CD8-positive, alpha-beta memory T cell (primary cell): ENCODE measurements at regions not wholly inside any gene's neighbourhood (a gene's known extent, or its start where the extent isn't known, plus 50 kb on each side); places are given as distances from the start of the nearest gene placed in this dataset.

Experiments used
- CTCF ChIA-PET: fragments of 350-600 bp; sonication (Branson Sonifier 250); formaldehyde crosslinking; loops from one replicate; lab custom pipeline; 2021; ENCODE audit warnings: antibody characterized with exemption; lab: Charles Lee
- POLR2A ChIA-PET: fragments of 350-600 bp; sonication (Branson Sonifier 250); formaldehyde crosslinking; loops from one replicate; lab custom pipeline; 2021; ENCODE audit warnings: antibody characterized with exemption; lab: Charles Lee
- DNase-seq, 5 donors: peaks; one replicate each; pipeline versions ENCODE4 v3.0.0 to v3.0.0-alpha.2; 2020 to 2022; ENCODE audit warnings: mixed read lengths in 1 of 5
- H3K27ac ChIP-seq: one replicate; pipeline ENCODE4 v1.7.0; 2013; ENCODE audit warnings: low read depth, mild to moderate bottlenecking, low read length, moderate library complexity
- H3K27me3 ChIP-seq: 2 replicates; pipeline ENCODE4 v1.7.0; 2013; ENCODE audit warnings: low read length, mild to moderate bottlenecking; ENCODE audit not compliant: insufficient read depth, poor library complexity, severe bottlenecking
- H3K36me3 ChIP-seq: 2 replicates; pipeline ENCODE4 v1.7.0; 2013; ENCODE audit warnings: mild to moderate bottlenecking, low read length, moderate library complexity; ENCODE audit not compliant: insufficient read depth
- H3K4me1 ChIP-seq: 2 replicates; pipeline ENCODE4 v1.7.0; 2013; ENCODE audit warnings: mild to moderate bottlenecking, low read length, moderate library complexity; ENCODE audit not compliant: insufficient read depth
- H3K4me3 ChIP-seq: 2 replicates; pipeline ENCODE4 v1.7.0; 2013; ENCODE audit warnings: mild to moderate bottlenecking, low read length
- H3K9me3 ChIP-seq: 2 replicates; pipeline ENCODE4 v1.7.0; 2013; ENCODE audit warnings: mild to moderate bottlenecking, low read length
- H3K27ac Mint-ChIP-seq, 8 donors: one replicate each; pipeline ENCODE4 v1.8.0; 2020 to 2021; ENCODE audit warnings: mixed read lengths in 8 of 8, mild to moderate bottlenecking in 6 of 8, inconsistent platforms in 3 of 8, moderate library complexity in 3 of 8
- H3K27me3 Mint-ChIP-seq, 2 donors: one replicate each; pipeline ENCODE4 v1.8.0; 2020 to 2021; ENCODE audit warnings: mixed read lengths in 2 of 2, mild to moderate bottlenecking in 1 of 2, moderate library complexity in 1 of 2
- H3K36me3 Mint-ChIP-seq, 3 donors: one replicate each; pipeline ENCODE4 v1.8.0; 2020 to 2021; ENCODE audit warnings: mixed read lengths in 3 of 3, inconsistent platforms in 1 of 3, mild to moderate bottlenecking in 1 of 3
- H3K4me1 Mint-ChIP-seq, 3 donors: one replicate each; pipeline ENCODE4 v1.8.0; 2020 to 2021; ENCODE audit warnings: mixed read lengths in 3 of 3, inconsistent platforms in 1 of 3, mild to moderate bottlenecking in 1 of 3
- H3K4me3 Mint-ChIP-seq, 7 donors: one replicate each; pipeline ENCODE4 v1.8.0; 2020 to 2021; ENCODE audit warnings: mixed read lengths in 7 of 7, mild to moderate bottlenecking in 6 of 7, moderate library complexity in 4 of 7, inconsistent platforms in 2 of 7
- H3K9me3 Mint-ChIP-seq, 5 donors: one replicate each; pipeline ENCODE4 v1.8.0; 2020 to 2022; ENCODE audit warnings: mixed read lengths in 5 of 5, mild to moderate bottlenecking in 3 of 5, moderate library complexity in 2 of 5, inconsistent platforms in 1 of 5

DNA sequence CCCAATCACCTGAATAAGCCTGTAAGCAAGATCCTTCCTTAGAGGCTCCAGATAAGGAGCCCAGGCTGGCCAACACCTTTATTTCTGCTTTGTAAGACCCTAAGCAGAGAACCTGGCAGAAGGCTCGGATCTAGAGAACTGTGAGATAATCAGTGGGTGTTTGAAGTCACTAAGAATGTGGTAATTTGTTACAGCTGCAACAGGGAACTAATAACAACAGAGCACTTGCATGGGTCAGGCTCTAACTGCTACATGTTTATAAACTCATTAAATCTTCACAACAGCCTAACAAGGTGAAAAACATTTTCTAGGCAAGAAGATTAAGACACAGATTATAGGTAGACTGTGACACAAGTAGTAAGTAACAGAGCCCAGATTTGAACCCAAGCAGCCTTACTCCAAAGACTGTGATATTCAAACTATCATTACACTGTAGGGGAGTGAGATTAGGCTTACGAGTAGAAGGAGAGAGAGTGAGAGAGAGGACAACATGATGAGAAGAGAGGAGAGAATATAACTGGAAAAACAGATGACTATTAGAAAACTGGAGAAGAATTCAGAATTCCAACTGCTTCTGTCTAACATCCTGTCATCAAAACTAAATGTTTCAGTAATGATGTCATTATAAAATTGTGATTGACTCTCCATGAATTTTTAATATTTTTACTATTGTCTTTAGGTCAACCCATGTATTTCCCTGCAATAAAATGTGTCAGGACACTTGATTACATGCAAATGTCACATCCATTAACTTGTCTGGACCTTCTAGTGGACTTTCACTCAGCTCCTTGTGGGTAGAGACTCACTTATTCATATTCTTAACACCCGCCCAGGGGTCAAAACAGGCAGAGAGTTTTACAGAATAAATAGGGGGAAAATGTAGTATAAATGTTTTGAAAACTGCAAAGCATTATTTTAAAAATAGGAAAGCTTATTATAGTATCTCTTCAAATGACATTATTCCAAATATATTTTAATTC lies 290.9 kb upstream of the RGMB start:
- Histone ChIP-seq H3K4me1 (no peaks in the 10 kb centered on the region), H3K4me3 (no peak overlapping the region), H3K27ac (no peak overlapping the region), H3K27me3 (no peaks in the 10 kb centered on the region), H3K9me3 (no peaks in the 10 kb centered on the region), H3K36me3 (no peaks in the 10 kb centered on the region)
- POLR2A ChIA-PET: no interaction called here
- no peaks in the 10 kb centered on the region for H3K9me3 Mint-ChIP-seq
- no peaks in the 10 kb centered on the region for H3K27me3 Mint-ChIP-seq
- CTCF ChIA-PET: no interaction called here
- H3K4me3 Mint-ChIP-seq: no peak overlapping the region
- no peaks in the 10 kb centered on the region for H3K36me3 Mint-ChIP-seq
- no peak for DNase-seq
- no peaks in the 10 kb centered on the region for H3K4me1 Mint-ChIP-seq
- H3K27ac Mint-ChIP-seq: peak overlapping the region in 1 of 8 donors; percentile 21

DNA sequence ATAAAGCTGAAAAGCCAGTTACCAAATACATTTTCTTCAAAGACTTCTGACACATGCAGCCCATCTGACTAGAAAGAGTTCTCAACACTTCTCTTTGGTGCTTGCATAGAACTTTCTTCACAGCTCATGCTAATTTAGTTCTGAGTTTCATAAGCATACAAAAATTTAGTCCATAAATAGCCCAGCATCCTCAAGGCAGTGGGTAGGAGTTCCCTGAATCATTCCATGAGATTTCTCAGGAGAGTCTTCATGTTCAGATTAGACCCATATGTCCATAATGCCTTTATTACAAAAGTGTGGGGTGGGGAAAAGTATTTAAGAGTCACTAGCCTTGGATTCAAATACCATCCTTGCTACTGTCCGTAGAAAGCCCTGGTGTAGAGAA lies 290.2 kb upstream of the RGMB start:
- Mint-ChIP-seq H3K4me3 (no peak overlapping the region), H3K36me3 (no peaks in the 10 kb centered on the region), H3K27me3 (no peaks in the 10 kb centered on the region), H3K9me3 (no peaks in the 10 kb centered on the region), H3K27ac (no peak overlapping the region), H3K4me1 (no peaks in the 10 kb centered on the region)
- H3K9me3 ChIP-seq: no peaks in the 10 kb centered on the region
- ChIA-PET CTCF (no interaction called here), POLR2A (no interaction called here)
- H3K4me3 ChIP-seq: no peak overlapping the region
- H3K27ac ChIP-seq: no peak overlapping the region
- DNase-seq: no peak
- H3K27me3 ChIP-seq: no peaks in the 10 kb centered on the region
- no peaks in the 10 kb centered on the region for H3K36me3 ChIP-seq
- H3K4me1 ChIP-seq: no peaks in the 10 kb centered on the region

DNA sequence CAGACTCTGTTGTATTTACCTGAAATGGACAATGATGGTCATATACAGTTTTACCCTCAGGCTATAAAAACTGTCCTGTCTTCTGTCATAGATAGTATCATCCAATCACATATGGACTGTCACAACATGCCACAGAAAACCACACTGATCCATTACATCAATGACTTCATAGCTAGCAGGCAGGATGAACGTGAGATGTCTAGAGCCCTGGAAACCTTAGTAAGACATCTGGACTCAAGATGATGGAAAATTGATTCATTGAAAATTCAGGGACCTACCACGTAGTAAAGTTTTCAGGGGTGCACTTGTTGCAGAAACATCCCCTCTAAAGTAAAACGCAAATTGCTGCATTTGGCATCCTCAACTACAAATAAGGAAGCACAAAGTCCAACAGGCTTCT lies 284.4 kb upstream of the RGMB start:
- POLR2A ChIA-PET: no interaction called here
- DNase-seq: no peak
- H3K27me3 ChIP-seq: no peaks in the 10 kb centered on the region
- H3K4me3 Mint-ChIP-seq: no peak overlapping the region
- H3K27ac ChIP-seq: no peak overlapping the region
- peaks cover 0 to 12% (median 2%) of the 10 kb centered on the region in 5 donors for H3K9me3 Mint-ChIP-seq
- H3K27me3 Mint-ChIP-seq: no peaks in the 10 kb centered on the region
- H3K36me3 ChIP-seq: no peaks in the 10 kb centered on the region
- H3K4me3 ChIP-seq: no peak overlapping the region
- H3K4me1 Mint-ChIP-seq: no peaks in the 10 kb centered on the region
- CTCF ChIA-PET: no interaction called here
- H3K36me3 Mint-ChIP-seq: no peaks in the 10 kb centered on the region
- H3K9me3 ChIP-seq: no peaks in the 10 kb centered on the region
- H3K4me1 ChIP-seq: no peaks in the 10 kb centered on the region
- H3K27ac Mint-ChIP-seq: no peak overlapping the region

DNA sequence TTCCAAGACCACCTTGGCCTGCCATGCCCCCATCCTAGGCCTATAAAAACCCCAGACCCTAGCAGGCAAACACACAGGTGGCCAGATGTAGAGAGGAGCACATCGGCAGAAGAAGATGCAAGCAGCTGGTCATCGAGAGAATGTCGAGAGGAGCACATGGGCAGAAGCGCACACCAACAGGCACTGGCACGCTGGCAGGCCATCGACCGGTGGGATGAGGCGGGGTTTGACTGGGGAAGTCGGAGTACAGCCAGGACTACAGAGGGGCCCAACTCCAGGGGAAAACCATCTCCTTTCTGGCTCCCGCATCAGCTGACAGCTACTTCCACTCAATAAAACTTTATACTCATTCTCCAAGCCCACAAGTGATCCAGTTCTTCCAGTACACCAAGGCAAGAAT lies 283.1 kb upstream of the RGMB start:
- Mint-ChIP-seq H3K27me3 (no peaks in the 10 kb centered on the region), H3K4me3 (no peak overlapping the region), H3K36me3 (no peaks in the 10 kb centered on the region), H3K27ac (no peak overlapping the region), H3K9me3 (peaks cover 0 to 18% (median 2%) of the 10 kb centered on the region in 5 donors), H3K4me1 (no peaks in the 10 kb centered on the region)
- no peaks in the 10 kb centered on the region for H3K27me3 ChIP-seq
- no peak overlapping the region for H3K27ac ChIP-seq
- no peaks in the 10 kb centered on the region for H3K9me3 ChIP-seq
- H3K4me3 ChIP-seq: no peak overlapping the region
- no peaks in the 10 kb centered on the region for H3K36me3 ChIP-seq
- CTCF ChIA-PET: no interaction called here
- POLR2A ChIA-PET: no interaction called here
- no peaks in the 10 kb centered on the region for H3K4me1 ChIP-seq
- no peak for DNase-seq

DNA sequence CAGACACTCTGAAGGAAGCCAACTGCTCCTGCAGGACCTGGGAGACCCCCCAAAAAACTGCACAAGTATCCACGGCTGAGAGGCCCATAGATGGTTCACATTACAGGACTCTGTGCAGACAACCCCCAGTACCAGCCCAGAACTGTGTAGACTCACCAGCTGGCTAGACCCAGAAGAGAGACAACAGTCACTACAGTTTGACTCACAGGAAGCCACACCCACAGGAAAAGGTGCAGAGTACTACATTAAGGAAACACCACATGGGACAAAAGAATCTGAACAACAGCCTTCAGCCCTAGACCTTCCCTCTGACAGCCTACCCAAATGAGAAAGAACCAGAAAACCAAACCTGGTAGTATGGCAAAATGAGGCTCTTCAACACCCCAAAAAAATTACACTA lies 281.2 kb upstream of the RGMB start:
- no peak for DNase-seq
- no peaks in the 10 kb centered on the region for H3K4me1 Mint-ChIP-seq
- no peak overlapping the region for H3K4me3 ChIP-seq
- peaks cover 0 to 18% (median 2%) of the 10 kb centered on the region in 5 donors for H3K9me3 Mint-ChIP-seq
- no peak overlapping the region for H3K27ac Mint-ChIP-seq
- H3K36me3 Mint-ChIP-seq: no peaks in the 10 kb centered on the region
- ChIA-PET POLR2A (no interaction called here), CTCF (no interaction called here)
- no peaks in the 10 kb centered on the region for H3K36me3 ChIP-seq
- no peaks in the 10 kb centered on the region for H3K4me1 ChIP-seq
- no peaks in the 10 kb centered on the region for H3K9me3 ChIP-seq
- H3K27me3 Mint-ChIP-seq: no peaks in the 10 kb centered on the region
- H3K27ac ChIP-seq: no peak overlapping the region
- no peaks in the 10 kb centered on the region for H3K27me3 ChIP-seq
- no peak overlapping the region for H3K4me3 Mint-ChIP-seq

DNA sequence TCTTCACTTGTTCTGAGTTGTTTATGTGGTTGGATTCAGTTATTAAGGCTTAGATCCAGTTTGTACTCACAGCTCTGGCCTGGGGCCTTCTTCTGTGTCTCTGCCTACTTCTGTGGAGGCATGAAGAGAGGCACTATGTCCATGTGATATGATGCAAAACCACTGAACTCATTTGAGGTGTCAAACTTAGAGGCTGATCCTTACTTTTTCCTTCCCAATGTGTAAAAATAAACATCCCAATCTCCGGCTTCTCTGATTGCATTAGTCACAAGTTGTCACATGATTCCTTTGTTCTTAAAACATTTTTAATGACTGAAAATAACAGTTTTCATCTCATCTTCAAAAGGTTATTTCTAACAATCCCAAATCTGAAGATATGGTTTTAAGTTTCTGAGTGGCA lies 276.0 kb upstream of the RGMB start:
- POLR2A ChIA-PET: no interaction called here
- no peaks in the 10 kb centered on the region for H3K36me3 Mint-ChIP-seq
- H3K27me3 ChIP-seq: no peaks in the 10 kb centered on the region
- no peak overlapping the region for H3K27ac Mint-ChIP-seq
- no peaks in the 10 kb centered on the region for H3K27me3 Mint-ChIP-seq
- no peak for DNase-seq
- H3K27ac ChIP-seq: no peak overlapping the region
- peaks cover 0 to 14% (median 3%) of the 10 kb centered on the region in 5 donors for H3K9me3 Mint-ChIP-seq
- H3K9me3 ChIP-seq: no peaks in the 10 kb centered on the region
- H3K36me3 ChIP-seq: no peaks in the 10 kb centered on the region
- H3K4me3 ChIP-seq: no peak overlapping the region
- CTCF ChIA-PET: no interaction called here
- no peaks in the 10 kb centered on the region for H3K4me1 ChIP-seq
- no peak overlapping the region for H3K4me3 Mint-ChIP-seq
- no peaks in the 10 kb centered on the region for H3K4me1 Mint-ChIP-seq

DNA sequence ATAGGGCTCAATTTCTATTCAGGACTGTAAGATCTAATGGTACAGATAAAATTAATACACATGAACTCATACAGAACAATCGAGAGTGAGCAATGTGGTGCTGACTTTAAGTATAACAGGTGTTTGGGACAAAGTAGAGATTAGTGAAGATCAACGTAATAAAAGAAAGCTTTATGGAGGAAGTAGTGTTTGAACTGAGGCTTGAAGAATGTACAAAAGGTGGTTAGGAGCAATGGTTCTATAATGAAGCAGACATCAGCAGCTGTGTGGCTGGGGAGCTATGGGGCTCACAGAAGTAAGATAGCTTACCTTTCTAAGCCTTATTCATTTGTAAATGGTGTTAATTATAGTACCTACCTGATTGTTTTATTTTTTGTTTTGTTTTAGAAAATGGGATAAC lies 275.4 kb upstream of the RGMB start:
- no peaks in the 10 kb centered on the region for H3K36me3 ChIP-seq
- ChIA-PET POLR2A (no interaction called here), CTCF (no interaction called here)
- H3K27ac Mint-ChIP-seq: no peak overlapping the region
- no peaks in the 10 kb centered on the region for H3K9me3 ChIP-seq
- no peaks in the 10 kb centered on the region for H3K4me1 Mint-ChIP-seq
- H3K36me3 Mint-ChIP-seq: no peaks in the 10 kb centered on the region
- DNase-seq: no peak
- no peaks in the 10 kb centered on the region for H3K4me1 ChIP-seq
- H3K9me3 Mint-ChIP-seq: peaks cover 0 to 13% (median 2%) of the 10 kb centered on the region in 5 donors
- no peak overlapping the region for H3K4me3 ChIP-seq
- H3K27me3 ChIP-seq: no peaks in the 10 kb centered on the region
- H3K27me3 Mint-ChIP-seq: peaks cover 0 to 1% of the 10 kb centered on the region in 2 donors
- no peak overlapping the region for H3K27ac ChIP-seq
- no peak overlapping the region for H3K4me3 Mint-ChIP-seq

DNA sequence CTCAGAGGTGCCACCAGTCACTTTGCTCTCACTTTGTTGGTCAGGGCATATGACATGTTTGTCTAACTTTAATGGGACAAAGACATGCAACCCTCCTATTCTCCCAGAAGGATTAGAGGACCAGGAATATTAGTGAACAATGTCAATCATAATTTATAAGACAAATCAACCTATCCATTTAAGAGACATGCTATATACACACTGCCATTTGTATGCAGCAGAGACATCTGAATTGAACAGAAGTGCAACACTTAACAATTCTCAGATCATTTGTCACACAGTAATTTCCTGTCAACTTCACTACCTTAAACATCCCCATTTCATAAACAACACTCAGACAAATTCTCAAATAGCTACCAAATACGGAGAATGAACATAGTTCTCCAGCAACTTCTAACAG lies 273.6 kb upstream of the RGMB start:
- peaks cover 0 to 2% of the 10 kb centered on the region in 2 donors for H3K27me3 Mint-ChIP-seq
- H3K27me3 ChIP-seq: no peaks in the 10 kb centered on the region
- H3K4me1 Mint-ChIP-seq: no peaks in the 10 kb centered on the region
- H3K4me1 ChIP-seq: no peaks in the 10 kb centered on the region
- H3K4me3 ChIP-seq: no peak overlapping the region
- POLR2A ChIA-PET: no interaction called here
- H3K36me3 ChIP-seq: no peaks in the 10 kb centered on the region
- H3K9me3 Mint-ChIP-seq: peaks cover 0 to 4% (median 0%) of the 10 kb centered on the region in 5 donors
- no peak overlapping the region for H3K27ac ChIP-seq
- DNase-seq: no peak
- CTCF ChIA-PET: no interaction called here
- H3K9me3 ChIP-seq: no peaks in the 10 kb centered on the region
- no peaks in the 10 kb centered on the region for H3K36me3 Mint-ChIP-seq
- no peak overlapping the region for H3K4me3 Mint-ChIP-seq
- no peak overlapping the region for H3K27ac Mint-ChIP-seq
